Spinal cord (tissue), 9 donors: ENCODE measurements at regions not wholly inside any gene's neighbourhood (a gene's known extent, or its start where the extent isn't known, plus 50 kb on each side); places are given as distances from the start of the nearest gene placed in this dataset.

Source experiments
- DNase-seq, 6 donors: peaks; one replicate each; pipeline versions ENCODE4 v3.0.0 to v3.0.0-alpha.2; 2013 to 2015; ENCODE audit warnings: low spot score in 6 of 6, low read depth in 4 of 6
- H3K27ac ChIP-seq: one replicate; pipeline ENCODE4 v1.5.1; 2013; ENCODE audit warnings: low read depth, low read length, control low read depth
- H3K27me3 ChIP-seq: one replicate; pipeline ENCODE4 v1.6.1; 2013; ENCODE audit warnings: low read length; ENCODE audit not compliant: control insufficient read depth, insufficient read depth
- H3K36me3 ChIP-seq: one replicate; pipeline ENCODE4 v1.6.1; 2013; ENCODE audit warnings: low read length; ENCODE audit not compliant: control insufficient read depth, insufficient read depth
- H3K4me1 ChIP-seq: one replicate; pipeline ENCODE4 v1.6.1; 2013; ENCODE audit warnings: low read length; ENCODE audit not compliant: control insufficient read depth, insufficient read depth
- H3K4me3 ChIP-seq: one replicate; pipeline ENCODE4 v1.5.1; 2013; ENCODE audit warnings: low read depth, low read length, control low read depth
- H3K9me3 ChIP-seq: one replicate; pipeline ENCODE4 v1.6.1; 2013; ENCODE audit warnings: low read length; ENCODE audit not compliant: control insufficient read depth, insufficient read depth
- WGBS: methylation state at CpG from one replicate; pipeline ENCODE4 v1.1.5; 2013; ENCODE audit warnings: missing lambda C conversion rate; ENCODE audit not compliant: insufficient coverage; 5-methylcytosine and 5-hydroxymethylcytosine counted together
- donor health status: healthy.

DNA sequence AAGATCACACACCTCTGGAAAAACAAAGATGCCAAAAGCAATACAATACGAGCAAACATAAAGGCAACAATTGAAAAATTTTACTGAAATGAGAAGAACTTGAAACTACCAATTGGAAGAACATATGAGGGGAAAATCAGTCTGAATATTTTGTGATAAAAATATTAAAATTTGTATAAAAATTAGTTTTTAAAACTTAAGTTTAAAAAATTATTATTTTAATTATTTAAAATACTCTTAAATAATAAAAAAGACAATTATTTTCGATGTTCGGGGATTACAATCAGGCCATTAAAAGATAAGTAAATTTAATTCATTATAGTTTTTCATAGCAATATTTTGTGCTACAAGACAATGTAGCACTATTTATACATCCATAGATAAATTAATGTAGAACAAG, 1239.3 kb downstream of the AMY1C start:
- no CpG with 5 or more reads among the region's 3 CpGs for WGBS
- H3K27ac ChIP-seq: no peak overlapping the region
- no peaks in the 10 kb centered on the region for H3K4me1 ChIP-seq
- no peak overlapping the region for H3K4me3 ChIP-seq
- DNase-seq: no peak
- no peaks in the 10 kb centered on the region for H3K36me3 ChIP-seq
- no peaks in the 10 kb centered on the region for H3K27me3 ChIP-seq
- peaks cover 3% of the 10 kb centered on the region for H3K9me3 ChIP-seq

DNA sequence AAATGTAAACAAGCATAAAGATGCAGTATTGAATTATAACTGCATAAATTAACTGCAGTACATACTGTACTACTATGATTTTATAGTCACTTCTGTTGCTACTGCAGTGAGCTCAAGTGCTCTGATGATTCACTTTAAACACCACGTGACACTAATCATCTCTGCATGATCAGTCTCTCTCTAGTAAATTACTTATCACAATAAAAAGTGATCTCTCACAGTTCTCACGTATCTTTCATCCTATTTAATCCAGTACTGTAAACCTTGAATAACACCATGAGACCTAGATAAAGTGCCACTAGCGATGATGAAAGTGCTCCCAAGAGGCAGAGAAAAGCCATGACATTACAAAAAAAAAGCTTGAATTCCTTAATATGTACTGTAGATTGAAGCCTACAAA, 1242.0 kb downstream of the AMY1C start:
- H3K36me3 ChIP-seq: no peaks in the 10 kb centered on the region
- WGBS: 40% methylated on average over 2 of the region's 3 CpGs
- H3K4me3 ChIP-seq: no peak overlapping the region
- H3K27ac ChIP-seq: no peak overlapping the region
- no peaks in the 10 kb centered on the region for H3K9me3 ChIP-seq
- DNase-seq: peak in 1 of 6 donors; percentile 65
- H3K27me3 ChIP-seq: no peaks in the 10 kb centered on the region
- no peaks in the 10 kb centered on the region for H3K4me1 ChIP-seq

DNA sequence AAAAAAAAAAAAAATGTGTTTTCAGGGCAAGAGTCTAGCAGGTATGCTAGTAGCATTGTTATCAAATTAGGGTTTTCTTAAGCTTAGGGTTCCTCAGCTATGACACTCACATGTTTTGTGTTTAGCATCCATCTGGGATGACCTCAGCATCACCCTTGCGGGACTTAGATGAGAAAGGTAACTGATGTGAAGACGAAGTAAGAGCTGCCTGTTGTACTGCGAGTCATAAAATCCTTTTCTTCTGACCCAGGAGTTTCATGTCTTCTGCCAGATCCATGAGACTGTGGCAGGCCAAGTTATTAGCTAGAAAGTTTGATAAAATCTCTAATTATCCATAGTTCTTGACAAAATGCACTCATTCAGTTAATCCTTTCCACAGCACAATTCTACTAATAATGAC, 1251.1 kb downstream of the AMY1C start:
- no peak for DNase-seq
- no peaks in the 10 kb centered on the region for H3K9me3 ChIP-seq
- no peaks in the 10 kb centered on the region for H3K4me1 ChIP-seq
- no peaks in the 10 kb centered on the region for H3K27me3 ChIP-seq
- no CpG with 5 or more reads among the region's 3 CpGs for WGBS
- no peak overlapping the region for H3K4me3 ChIP-seq
- no peak overlapping the region for H3K27ac ChIP-seq
- no peaks in the 10 kb centered on the region for H3K36me3 ChIP-seq

DNA sequence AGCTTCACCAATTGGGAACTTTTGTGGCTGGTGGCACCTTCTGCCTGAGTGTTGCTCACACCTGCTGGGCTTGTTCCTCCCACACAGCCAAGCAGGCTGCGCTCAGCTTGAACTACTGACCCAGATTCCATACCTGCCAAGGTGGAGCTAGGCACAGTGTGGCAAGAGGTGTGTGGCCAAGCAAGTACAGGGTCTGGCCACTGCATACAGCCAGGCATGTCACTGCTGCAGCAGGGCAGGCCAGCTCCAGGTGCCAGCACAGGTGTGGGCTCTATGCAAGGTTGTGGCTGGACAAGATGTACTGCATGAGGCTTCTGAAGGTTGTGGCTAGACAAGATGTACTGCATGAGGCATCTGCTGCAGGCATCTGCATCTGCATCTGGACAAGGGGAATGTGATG, 1254.8 kb downstream of the AMY1C start:
- Histone ChIP-seq H3K4me1 (no peaks in the 10 kb centered on the region), H3K9me3 (no peaks in the 10 kb centered on the region), H3K27me3 (no peaks in the 10 kb centered on the region), H3K27ac (no peak overlapping the region), H3K36me3 (no peaks in the 10 kb centered on the region), H3K4me3 (no peak overlapping the region)
- 94% methylated on average over 1 of the region's 1 CpG for WGBS
- DNase-seq: no peak

DNA sequence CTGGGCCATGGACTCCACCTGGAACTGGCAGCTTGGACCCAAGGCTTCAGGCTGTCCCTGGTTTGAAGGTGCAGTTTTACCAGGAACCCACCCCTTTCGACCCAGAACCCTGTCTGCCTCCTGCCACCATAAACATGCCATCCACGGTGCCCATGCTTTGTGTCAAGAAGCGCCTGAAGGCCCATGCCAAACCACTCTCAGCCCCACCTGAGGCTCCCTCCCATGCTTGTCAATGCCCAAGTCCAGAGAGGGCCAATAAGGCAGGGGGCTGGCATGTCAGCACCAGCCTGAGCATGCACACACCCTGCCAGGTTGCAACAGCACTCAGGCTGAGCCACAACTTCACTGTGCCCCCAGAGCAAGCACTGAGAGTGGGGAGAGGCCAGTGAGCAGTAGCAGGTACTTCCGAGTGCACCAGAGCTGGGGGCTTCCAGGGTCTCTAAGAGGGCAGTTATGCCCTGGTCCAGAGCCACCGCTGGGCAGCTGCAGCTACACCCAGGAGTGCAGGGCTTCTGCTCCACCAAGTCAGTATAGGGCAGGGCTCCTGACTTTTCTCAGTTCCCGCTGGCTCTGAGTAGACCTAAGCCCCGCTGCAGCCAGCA, 1256.0 kb downstream of the AMY1C start:
- WGBS: 94% methylated on average over 6 of the region's 7 CpGs

DNA sequence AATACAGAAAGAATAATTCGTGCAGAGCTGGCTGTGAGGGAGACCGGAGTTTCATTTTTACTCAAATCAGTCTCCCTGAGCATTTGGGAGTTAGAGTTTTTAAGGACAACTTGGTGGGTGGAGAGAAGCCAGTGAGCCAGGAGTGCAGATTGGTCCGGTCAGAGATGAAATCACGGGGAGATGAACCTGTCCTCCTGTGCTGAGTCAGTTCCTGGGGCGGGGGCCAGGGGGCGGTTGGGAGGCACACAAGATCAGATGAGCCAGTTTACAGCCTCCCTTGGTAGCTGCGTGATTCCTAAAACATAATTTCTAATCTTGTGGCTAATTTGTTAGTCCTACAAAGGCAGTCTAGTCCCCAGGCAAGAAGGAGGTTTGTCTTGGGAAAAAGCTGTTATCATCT, 1267.9 kb downstream of the AMY1C start:
- no peak overlapping the region for H3K4me3 ChIP-seq
- H3K27ac ChIP-seq: no peak overlapping the region
- no peaks in the 10 kb centered on the region for H3K9me3 ChIP-seq
- WGBS: 85% methylated on average over 5 of the region's 7 CpGs
- no peaks in the 10 kb centered on the region for H3K4me1 ChIP-seq
- H3K36me3 ChIP-seq: no peaks in the 10 kb centered on the region
- no peak for DNase-seq
- no peaks in the 10 kb centered on the region for H3K27me3 ChIP-seq

More for the DNA sequence above, 1256.0 kb downstream of the AMY1C start:
- Histone ChIP-seq H3K27me3 (no peaks in the 10 kb centered on the region), H3K4me1 (no peaks in the 10 kb centered on the region), H3K27ac (no peak overlapping the region), H3K4me3 (no peak overlapping the region), H3K9me3 (no peaks in the 10 kb centered on the region), H3K36me3 (no peaks in the 10 kb centered on the region)
- DNase-seq: no peak

DNA sequence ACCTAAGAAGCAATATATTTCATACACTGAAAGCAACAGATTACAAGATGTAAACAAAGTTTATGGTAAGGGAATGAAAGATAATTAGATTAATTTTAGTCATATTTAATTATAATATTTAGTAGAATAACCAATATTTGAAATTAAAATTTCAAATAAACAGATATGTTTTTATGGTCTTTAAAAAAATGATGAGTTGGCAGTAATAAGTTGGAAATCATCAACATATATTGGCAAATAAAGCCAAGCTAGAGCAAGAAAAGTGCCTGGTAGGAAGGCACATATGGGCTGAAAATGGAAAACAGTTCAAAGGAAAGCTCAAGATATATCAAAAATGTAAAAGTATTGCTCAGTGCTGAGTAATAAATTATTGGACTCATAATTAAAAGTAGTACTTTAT, 1274.0 kb downstream of the AMY1C start:
- Histone ChIP-seq H3K27ac (no peak overlapping the region), H3K36me3 (no peaks in the 10 kb centered on the region), H3K9me3 (no peaks in the 10 kb centered on the region), H3K4me1 (no peaks in the 10 kb centered on the region), H3K27me3 (no peaks in the 10 kb centered on the region), H3K4me3 (no peak overlapping the region)
- no peak for DNase-seq

DNA sequence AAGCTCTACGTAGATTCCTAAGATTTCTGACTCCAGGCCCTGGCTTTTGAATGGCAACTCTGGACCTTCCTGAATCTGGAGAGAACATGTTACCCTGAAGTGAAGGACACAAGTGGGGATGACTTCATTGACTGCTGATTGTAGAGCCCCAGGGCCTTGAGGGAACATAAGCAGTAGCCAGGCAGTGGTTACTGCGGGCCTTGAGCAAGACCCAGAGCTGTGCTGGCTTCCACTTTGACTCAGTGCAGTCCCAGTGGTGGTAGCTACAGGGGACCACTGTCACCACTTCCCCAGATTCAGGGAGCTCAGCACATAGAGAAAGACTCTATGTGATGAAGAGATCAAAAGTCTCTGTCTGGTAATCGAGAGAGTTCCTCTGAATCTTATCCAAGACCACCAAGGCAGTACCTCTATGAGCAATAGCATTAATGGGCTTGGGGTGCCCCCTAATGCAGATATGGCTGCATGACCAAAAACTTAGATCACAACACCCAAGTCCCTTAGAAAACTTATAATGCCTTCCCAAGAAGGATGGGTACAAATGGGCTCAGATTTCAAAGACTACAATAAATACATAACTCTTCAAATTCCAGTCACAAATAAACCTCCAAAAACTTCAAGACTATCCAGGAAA, 1278.3 kb downstream of the AMY1C start:
- Histone ChIP-seq H3K27ac (no peak overlapping the region), H3K27me3 (no peaks in the 10 kb centered on the region), H3K9me3 (no peaks in the 10 kb centered on the region), H3K4me3 (no peak overlapping the region), H3K36me3 (no peaks in the 10 kb centered on the region), H3K4me1 (no peaks in the 10 kb centered on the region)
- DNase-seq: no peak
- 100% methylated on average over 2 of the region's 3 CpGs for WGBS

DNA sequence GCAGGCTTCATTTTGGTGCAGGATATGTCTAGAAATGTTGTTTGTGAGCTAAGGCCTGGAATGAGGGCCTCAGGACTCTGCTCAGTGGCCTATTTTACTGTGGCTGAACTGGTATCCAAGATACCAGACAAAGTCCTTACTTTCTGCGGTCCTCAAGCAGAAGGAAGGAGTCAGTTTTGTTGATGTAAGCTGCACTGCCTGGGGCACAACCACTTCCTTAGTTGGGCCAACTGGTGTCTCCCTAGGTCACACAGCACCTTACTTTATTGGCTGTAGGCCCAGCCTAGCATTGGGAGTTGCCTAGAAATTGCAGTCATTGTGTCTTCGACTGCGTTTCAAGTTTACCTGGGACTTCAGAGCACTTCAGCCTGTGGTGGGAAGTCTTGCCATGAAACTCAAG, 1322.7 kb downstream of the AMY1C start:
- WGBS: 90% methylated on average over 2 of the region's 3 CpGs
- Histone ChIP-seq H3K9me3 (no peaks in the 10 kb centered on the region), H3K27me3 (no peaks in the 10 kb centered on the region), H3K36me3 (no peaks in the 10 kb centered on the region), H3K4me1 (no peaks in the 10 kb centered on the region), H3K27ac (no peak overlapping the region), H3K4me3 (no peak overlapping the region)
- DNase-seq: no peak

DNA sequence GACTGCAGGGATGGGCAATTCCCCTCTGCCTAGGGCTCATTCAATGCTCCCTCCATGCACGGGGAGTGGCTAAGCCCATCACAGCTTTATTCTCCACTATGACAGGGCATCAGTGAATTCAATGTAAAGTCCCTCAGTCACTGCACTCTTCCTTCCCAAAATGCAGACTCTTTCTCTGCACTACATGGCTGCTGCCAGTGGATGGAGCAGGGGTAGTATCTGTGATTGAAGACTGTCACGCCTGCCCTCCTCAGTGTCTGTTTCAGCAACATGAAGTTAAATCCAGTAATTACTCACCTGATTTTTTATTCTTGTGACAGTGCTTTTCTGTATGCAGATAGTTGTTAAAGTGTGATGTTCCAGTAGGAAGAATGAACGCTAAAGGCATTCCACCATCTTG, 1323.2 kb downstream of the AMY1C start:
- no peaks in the 10 kb centered on the region for H3K4me1 ChIP-seq
- H3K36me3 ChIP-seq: no peaks in the 10 kb centered on the region
- no peak overlapping the region for H3K27ac ChIP-seq
- no peak for DNase-seq
- 82% methylated on average over 1 of the region's 3 CpGs for WGBS
- no peaks in the 10 kb centered on the region for H3K27me3 ChIP-seq
- H3K9me3 ChIP-seq: no peaks in the 10 kb centered on the region
- no peak overlapping the region for H3K4me3 ChIP-seq
